ENCODE measurements at regions not wholly inside any gene's neighbourhood (a gene's known extent, or its start where the extent isn't known, plus 50 kb on each side); places are given as distances from the start of the nearest gene placed in this dataset.
"Not testable (repeated sequence)": the region's sequence is repeated elsewhere in the genome, so short reads cannot be mapped to it uniquely, and the experiment has no call there.

- DNase-seq = no peak
Measured at GRCh38 chr6:26267083-26267589, 97.9 kb upstream of the BTN3A2 start.

- DNase-seq = peak; percentile 33
Measured at GRCh38 chr6:26268659-26269402, 96.2 kb upstream of the BTN3A2 start.

- no peak for DNase-seq
Measured at GRCh38 chr6:26269531-26270485, 95.2 kb upstream of the BTN3A2 start.

GRCh38 chr6:26270486-26270861 lies 94.5 kb upstream of the BTN3A2 start:
- DNase-seq = peak; percentile 44

GRCh38 chr6:26270903-26271667 lies 93.9 kb upstream of the BTN3A2 start:
- DNase-seq = peak; percentile 80

- DNase-seq = no peak
Measured at GRCh38 chr6:26271668-26272024, 93.4 kb upstream of the BTN3A2 start.

- DNase-seq = peak; percentile 67
Measured at GRCh38 chr6:26272171-26272637, 92.8 kb upstream of the BTN3A2 start.

- DNase-seq = peak; percentile 35
Measured at GRCh38 chr6:26273673-26274588, 91.1 kb upstream of the BTN3A2 start.

- DNase-seq = no peak
Measured at GRCh38 chr6:26275663-26276062, 89.3 kb upstream of the BTN3A2 start.

- DNase-seq = no peak
Measured at GRCh38 chr6:26276841-26277648, 88.0 kb upstream of the BTN3A2 start.

GRCh38 chr6:26278536-26278935 lies 86.5 kb upstream of the BTN3A2 start:
- no peak for DNase-seq

- DNase-seq = not testable (repeated sequence)
Measured at GRCh38 chr6:26279371-26279770, 85.6 kb upstream of the BTN3A2 start.

- no peak for DNase-seq
Measured at GRCh38 chr6:26280407-26280806, 84.6 kb upstream of the BTN3A2 start.

GRCh38 chr6:26284537-26285142 lies 80.4 kb upstream of the BTN3A2 start:
- DNase-seq = peak; percentile 72

GRCh38 chr6:26285143-26286134 lies 79.6 kb upstream of the BTN3A2 start:
- peak; percentile 98 for DNase-seq

- DNase-seq = peak; percentile 82
Measured at GRCh38 chr6:26286168-26286877, 78.7 kb upstream of the BTN3A2 start.

GRCh38 chr6:26288155-26288554 lies 76.8 kb upstream of the BTN3A2 start:
- DNase-seq = no peak

GRCh38 chr6:26290941-26291340 lies 74.1 kb upstream of the BTN3A2 start:
- DNase-seq = no peak

All from CD4-positive, alpha-beta T cell treated with Interleukin-17A for 4 hours (primary cell).